ENCODE measurements at regions not wholly inside any gene's neighbourhood (a gene's known extent, or its start where the extent isn't known, plus 50 kb on each side); places are given as distances from the start of the nearest gene placed in this dataset.

- no peak for DNase-seq
These were observed 128.1 kb upstream of the BOD1 start for GRCh38 chr5:173744551-173744950.

DNA sequence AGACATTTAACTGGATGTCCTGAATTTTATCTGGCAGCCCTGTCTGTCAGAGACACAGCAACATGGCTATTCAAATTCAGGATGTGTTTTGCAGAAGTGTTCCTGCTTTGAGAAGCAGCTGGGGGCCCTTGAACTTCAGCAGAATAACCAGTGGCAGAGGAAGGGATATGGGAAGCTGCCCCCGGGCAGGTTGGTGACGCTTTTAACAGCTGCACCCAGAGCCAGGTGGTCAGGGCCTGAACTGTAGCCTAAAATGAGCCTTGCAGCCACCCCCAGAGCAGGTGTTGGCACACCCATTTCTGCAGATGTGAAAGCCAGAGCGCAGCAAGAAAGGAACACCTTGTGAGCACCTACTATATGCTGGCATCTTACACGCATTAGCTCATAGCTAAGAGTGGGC is 128.7 kb upstream of the BOD1 start:
- no peak for DNase-seq

DNA sequence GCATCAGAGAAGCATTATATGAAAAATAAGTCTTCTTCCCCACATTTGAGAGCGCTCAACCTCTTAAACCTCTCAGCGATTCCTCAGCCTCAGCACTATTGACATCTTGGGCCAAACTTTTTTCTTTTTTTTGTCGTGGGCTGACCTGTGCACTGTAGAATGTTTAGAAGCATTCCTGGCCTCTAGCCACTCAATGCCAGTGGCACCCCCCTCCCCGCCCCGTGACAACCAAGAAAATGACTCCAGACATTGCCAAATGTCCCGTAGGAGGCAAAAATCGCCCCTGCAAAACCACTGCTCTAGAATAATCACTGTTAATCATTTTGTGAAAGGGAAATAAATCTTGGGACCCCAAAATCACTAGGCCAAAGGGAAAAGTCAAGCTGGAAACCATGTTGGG is 129.1 kb upstream of the BOD1 start:
- no peak for DNase-seq

GRCh38 chr5:173746047-173746646 is 129.7 kb upstream of the BOD1 start:
- no peak for DNase-seq

DNA sequence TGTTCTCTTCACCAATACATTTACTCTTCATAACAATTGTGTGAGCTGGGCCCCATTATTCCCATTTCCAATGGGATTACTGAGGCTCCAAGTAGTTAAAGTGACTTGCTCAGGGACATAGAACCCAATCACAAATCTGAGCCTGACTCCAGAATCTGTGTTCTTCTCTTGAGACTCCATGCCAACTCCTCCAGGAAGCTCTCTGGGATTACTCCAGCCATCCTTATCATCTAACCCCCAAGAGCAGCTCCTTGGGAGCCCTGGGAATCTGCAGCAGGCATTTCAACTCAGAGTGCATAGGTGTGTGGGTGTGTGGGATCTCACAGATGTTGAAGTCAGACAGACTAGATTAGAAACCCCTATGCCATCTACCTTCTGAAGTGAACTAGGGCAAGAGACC is 131.4 kb upstream of the BOD1 start:
- no peak for DNase-seq

GRCh38 chr5:173750538-173751265 is 134.3 kb upstream of the BOD1 start:
- DNase-seq = no peak

GRCh38 chr5:173751266-173751600 is 134.8 kb upstream of the BOD1 start:
- DNase-seq = no peak

DNA sequence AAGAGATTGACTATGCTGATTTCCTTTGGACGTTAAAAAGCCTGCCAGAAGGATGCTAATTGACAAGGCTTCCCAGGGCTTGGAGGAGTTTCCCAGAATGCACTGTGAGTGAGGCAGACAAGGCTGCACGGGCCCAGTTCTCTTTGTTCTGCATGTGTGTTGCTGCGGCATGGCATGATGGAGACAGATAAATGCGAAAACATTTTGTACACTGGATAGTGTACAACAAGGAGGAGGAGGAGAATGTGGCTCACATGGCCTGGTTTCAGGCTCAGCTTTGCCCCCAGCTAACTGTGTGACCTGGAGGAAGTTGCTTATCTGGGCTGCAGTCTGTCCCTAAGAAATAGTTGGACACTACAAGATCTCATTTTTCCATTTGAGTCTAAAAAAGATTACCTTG is 135.5 kb upstream of the CPEB4 start:
- DNase-seq = no peak

DNA sequence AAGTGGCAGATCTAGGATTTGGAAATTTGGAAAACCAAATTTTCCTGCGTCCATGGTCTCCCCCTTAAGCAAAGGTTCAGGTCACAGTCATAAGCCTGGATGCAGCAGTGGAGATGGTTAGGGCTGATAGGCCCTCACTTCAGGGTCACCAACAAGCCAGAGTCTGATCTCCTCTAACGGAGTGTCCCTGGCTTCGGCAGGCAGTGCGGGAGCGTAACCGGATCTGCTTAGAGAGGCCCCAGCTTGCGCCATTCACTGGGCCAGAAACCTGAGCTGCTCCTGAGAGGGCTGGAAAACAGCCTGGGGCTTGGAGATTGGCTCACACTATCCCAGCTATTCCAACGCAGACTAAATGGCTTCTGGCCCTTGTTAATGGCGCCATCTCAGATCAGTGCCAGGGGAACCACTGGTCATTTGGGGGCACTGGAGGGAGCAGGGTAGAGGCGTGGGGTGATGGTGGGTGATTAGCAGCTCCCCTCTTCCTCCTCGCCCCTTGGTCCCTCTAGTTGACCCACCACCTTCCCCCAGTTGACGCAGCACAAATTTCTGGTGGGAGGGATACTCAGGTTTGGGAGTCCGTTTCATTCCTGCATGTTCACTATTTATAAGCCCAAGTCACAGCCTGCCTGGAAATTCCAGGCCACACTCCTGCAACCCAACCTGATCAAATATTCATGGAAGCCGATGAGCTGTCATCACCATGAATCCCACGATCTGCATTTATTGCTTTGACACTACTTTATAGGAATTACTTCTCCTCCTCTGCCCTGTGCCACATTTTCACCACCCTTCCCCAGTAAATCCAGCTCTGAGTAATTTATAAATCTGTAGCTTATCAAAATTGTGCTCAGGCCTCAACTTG is 134.6 kb upstream of the CPEB4 start:
- DNase-seq = no peak

DNA sequence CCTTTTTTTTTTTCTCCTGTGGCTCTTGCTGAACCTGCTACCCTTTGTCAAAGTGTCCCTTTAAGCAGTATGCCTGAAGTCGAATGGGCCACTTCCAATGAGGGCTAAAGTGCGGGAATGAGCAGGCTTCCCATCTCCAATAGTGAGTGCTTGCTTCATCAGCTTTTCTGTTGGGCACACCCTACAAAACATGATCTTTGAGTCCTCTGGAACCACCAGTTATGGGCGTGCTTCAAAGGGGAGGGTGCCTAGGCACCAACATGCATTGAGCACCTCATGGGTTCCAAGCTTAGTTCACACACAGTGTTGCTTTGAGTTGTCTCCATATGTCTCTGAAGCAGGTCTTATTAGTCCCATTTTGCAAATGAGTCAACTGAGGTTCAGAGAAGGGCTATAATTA is 132.8 kb upstream of the CPEB4 start:
- no peak for DNase-seq

GRCh38 chr5:173757403-173758209 is 130.5 kb upstream of the CPEB4 start:
- DNase-seq = no peak

DNA sequence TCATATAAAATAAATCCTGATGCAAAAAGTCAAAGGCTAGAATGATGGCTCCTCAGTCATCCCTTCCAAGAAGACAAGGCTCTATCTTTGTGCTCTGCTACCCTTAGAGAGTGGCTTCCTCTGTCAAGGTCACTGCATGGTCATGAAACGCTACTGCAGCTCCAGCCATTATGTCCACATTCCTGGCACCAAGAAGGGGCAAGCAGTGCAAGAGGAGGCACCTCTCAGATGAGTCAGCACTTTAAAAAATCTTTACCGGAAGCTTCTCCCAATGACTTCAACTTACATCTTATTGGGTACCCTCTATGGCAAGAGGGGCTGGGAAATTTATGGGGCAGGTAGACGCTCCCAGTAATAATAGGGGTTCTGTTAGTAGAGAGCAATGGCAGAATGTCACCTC is 129.5 kb upstream of the CPEB4 start:
- no peak for DNase-seq

- DNase-seq = no peak
These were observed 128.5 kb upstream of the CPEB4 start for GRCh38 chr5:173759691-173760090.

DNA sequence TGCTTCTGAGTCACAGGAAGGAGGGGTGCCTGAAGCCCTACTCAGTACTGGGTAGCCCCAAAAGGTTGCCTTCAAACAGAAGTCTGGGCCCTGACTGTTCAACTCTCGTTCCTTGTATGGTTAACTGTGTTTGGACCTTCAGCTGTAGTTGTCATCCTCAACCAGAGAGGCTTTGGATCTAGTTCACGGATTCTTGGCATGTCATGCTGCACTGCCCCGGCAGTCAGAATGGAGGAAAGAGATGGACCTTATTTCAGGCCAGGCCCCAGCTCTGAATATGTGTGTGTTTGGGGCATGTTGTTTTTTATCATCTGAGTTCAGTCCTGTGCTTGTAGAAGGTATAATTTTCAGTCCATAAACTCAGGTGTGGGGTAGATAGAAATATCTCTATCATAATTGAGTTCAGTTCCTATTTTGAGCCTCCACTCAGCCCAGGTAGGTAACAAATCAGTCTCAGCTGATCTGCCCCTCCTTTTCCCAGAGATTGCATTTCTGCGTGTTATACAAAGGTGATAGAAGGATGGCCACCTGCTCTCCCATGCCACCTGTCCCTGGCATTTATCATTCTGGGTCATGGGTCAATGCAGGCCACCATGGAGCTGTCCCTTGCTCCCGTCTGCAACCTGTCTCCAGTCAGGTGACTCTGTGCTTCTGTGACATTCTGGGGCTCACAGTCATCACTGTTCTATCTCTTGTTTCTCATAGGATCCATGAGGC is 127.5 kb upstream of the CPEB4 start:
- no peak for DNase-seq

DNA sequence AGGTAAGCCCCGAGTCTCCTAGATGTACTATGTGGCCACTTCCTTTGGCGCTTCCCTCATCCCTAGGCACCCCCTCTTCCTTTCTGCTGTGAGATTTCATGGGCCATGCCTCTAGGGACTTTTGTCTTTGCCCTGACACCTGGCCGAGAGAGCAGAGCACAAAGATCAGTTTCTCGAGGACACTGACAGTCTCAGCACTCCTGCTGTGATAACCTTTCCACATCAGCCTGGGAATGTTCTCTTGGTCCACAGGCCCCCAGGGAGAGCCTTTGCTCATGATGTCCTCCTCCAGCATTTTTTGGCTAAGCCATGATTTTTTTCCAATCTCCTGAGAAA is 127.0 kb upstream of the CPEB4 start:
- DNase-seq = no peak

DNA sequence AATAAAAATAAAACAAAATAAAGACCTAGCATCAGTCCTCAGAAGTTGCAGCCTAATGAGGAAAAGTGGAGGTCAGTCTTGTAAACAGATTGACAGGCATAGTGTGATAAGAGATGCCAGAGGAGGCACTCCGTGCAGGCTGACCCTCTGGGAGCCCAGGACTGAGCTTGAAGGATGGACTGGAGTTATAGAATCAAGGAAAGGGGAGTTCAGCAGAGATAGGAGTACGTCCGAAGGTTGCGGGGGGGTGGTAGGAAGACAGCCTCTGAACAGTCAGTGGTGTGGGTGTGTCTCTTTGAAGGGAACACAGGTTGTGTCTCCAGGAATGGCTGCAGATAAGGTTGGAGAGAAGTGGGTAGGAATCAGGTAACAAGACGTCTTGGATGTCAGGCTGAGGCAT is 126.1 kb upstream of the CPEB4 start:
- no peak for DNase-seq

- DNase-seq = no peak
These were observed 125.2 kb upstream of the CPEB4 start for GRCh38 chr5:173762930-173763329.

- no peak for DNase-seq
These were observed 124.7 kb upstream of the CPEB4 start for GRCh38 chr5:173763410-173763809.

DNA sequence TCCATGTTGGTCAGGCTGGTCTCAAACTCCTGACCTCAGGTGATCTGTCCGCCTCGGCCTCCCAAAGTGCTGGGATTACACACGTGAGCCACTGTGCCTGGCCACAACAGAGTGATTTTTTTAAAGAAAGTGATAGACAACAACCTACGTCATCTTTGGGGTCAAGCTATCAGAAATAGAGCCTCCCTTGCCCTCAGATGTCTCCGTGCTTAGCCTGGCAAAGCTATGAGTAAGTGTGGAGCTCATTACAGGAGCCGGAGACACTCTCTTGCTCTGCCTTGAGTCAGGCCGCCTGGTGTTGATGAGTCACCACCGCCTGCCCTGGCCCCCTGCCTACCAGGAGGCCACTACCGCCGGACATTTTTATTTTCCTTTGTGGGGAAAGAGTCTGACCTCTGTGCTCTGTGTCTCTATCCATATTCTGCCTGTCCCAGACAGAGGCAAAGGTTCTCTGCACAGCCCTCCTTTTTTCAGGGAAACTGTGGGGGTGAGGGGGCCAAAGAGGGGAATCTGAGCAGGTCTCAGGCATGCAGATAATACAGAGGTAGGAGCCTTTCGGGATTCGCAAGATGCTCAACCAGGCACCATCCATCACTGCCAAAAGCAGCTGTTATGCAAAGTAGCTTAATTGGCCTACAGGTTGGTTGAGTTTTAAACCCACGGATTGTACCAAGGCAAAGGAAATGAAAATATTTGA is 123.7 kb upstream of the CPEB4 start:
- peak in 1 of 2 experiments; percentile 32 for DNase-seq

DNA sequence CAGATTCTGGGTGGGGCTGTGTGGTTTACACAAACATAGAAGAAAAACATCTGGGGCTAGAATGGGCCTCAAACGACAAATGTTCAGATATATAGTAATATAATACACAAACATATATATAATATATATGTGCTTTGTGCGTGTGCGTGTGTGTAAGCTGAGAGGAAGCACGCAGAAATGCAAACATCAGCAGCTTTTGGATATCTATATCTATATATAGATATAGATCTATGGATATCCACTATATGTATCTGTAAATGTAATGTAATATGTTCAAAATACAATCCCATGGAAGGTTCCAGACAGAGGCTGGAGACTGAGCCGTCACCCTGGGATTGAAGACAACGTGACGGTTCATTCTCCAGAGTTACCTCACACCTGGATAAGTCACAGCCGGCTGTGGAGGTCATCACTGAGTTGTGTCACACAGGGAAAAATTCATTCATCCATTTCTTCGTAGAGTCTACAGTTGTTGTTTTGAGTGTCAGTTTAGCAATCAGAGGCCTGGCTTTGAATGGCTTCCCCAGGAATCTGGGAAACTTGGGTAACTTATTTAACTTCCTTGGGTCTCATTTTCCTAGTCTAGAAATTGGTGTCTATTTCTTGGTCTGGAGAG is 123.0 kb upstream of the CPEB4 start:
- no peak for DNase-seq

DNA sequence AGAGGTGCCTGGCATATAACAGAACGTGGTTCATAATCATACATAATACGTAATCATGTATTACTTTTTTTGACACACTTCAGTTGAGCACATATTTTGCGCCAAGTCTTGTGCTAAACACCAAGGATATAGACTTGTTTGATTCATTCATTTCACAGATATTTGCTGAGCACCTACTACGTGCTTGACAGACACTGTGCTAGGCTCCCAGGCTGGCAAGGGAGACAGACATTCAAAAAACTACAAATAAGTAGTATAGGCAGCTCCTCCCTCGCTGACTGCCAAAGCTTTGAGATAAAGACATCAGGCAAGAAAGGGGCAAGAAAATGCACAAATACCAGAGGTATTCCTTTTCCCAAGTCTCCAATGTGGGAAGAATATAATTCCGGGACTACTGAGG is 122.5 kb upstream of the CPEB4 start:
- no peak for DNase-seq

Data from NCI-H446 (cell line).